ENCODE measurements at regions not wholly inside any gene's neighbourhood (a gene's known extent, or its start where the extent isn't known, plus 50 kb on each side); places are given as distances from the start of the nearest gene placed in this dataset.
A peak's percentile ranks its signal among the peaks of the same experiment; 100 is the strongest.

GRCh38 chr6:23173234-23173633 is 603.9 kb downstream of the HDGFL1 start:
- no peak for DNase-seq (ENCODE audit: low spot score)

- no peak for DNase-seq (ENCODE audit: low spot score)
These were observed 605.5 kb downstream of the HDGFL1 start for GRCh38 chr6:23174781-23175361.

GRCh38 chr6:23175391-23175790 is 606.0 kb downstream of the HDGFL1 start:
- no peak for DNase-seq (ENCODE audit: low spot score)

GRCh38 chr6:23176471-23176870 is 607.1 kb downstream of the HDGFL1 start:
- DNase-seq (ENCODE audit: low spot score), result no peak

GRCh38 chr6:23176883-23177282 is 607.5 kb downstream of the HDGFL1 start:
- DNase-seq (ENCODE audit: low spot score), result peak; percentile 20

- DNase-seq (ENCODE audit: low spot score), result no peak
These were observed 608.4 kb downstream of the HDGFL1 start for GRCh38 chr6:23177806-23178205.

GRCh38 chr6:23179994-23180393 is 610.6 kb downstream of the HDGFL1 start:
- DNase-seq (ENCODE audit: low spot score), result no peak

GRCh38 chr6:23180504-23181293 is 611.3 kb downstream of the HDGFL1 start:
- no peak for DNase-seq (ENCODE audit: low spot score)

GRCh38 chr6:23181356-23182110 is 612.2 kb downstream of the HDGFL1 start:
- no peak for DNase-seq (ENCODE audit: low spot score)

GRCh38 chr6:23183846-23184245 is 614.5 kb downstream of the HDGFL1 start:
- no peak for DNase-seq (ENCODE audit: low spot score)

- DNase-seq (ENCODE audit: low spot score), result no peak
These were observed 615.0 kb downstream of the HDGFL1 start for GRCh38 chr6:23184351-23184750.

- no peak for DNase-seq (ENCODE audit: low spot score)
These were observed 626.1 kb downstream of the HDGFL1 start for GRCh38 chr6:23195487-23195886.

GRCh38 chr6:23199541-23199940 is 630.2 kb downstream of the HDGFL1 start:
- DNase-seq (ENCODE audit: low spot score), result no peak

GRCh38 chr6:23200946-23201345 is 631.6 kb downstream of the HDGFL1 start:
- no peak for DNase-seq (ENCODE audit: low spot score)

- DNase-seq (ENCODE audit: low spot score), result no peak
These were observed 632.8 kb downstream of the HDGFL1 start for GRCh38 chr6:23202207-23202606.

GRCh38 chr6:23212398-23212797 is 643.0 kb downstream of the HDGFL1 start:
- DNase-seq (ENCODE audit: low spot score), result no peak

GRCh38 chr6:23213193-23213592 is 643.8 kb downstream of the HDGFL1 start:
- no peak for DNase-seq (ENCODE audit: low spot score)

- DNase-seq (ENCODE audit: low spot score), result no peak
These were observed 644.3 kb downstream of the HDGFL1 start for GRCh38 chr6:23213651-23214050.

- no peak for DNase-seq (ENCODE audit: low spot score)
These were observed 649.4 kb downstream of the HDGFL1 start for GRCh38 chr6:23218751-23219150.

GRCh38 chr6:23222724-23223123 is 653.4 kb downstream of the HDGFL1 start:
- DNase-seq (ENCODE audit: low spot score), result no peak

GRCh38 chr6:23224540-23224939 is 655.2 kb downstream of the HDGFL1 start:
- DNase-seq (ENCODE audit: low spot score), result no peak

GRCh38 chr6:23228439-23229024 is 659.2 kb downstream of the HDGFL1 start:
- no peak for DNase-seq (ENCODE audit: low spot score)

- no peak for DNase-seq (ENCODE audit: low spot score)
These were observed 674.5 kb downstream of the HDGFL1 start for GRCh38 chr6:23243854-23244253.
